ENCODE measurements at regions not wholly inside any gene's neighbourhood (a gene's known extent, or its start where the extent isn't known, plus 50 kb on each side); places are given as distances from the start of the nearest gene placed in this dataset.
"Not testable (repeated sequence)": the region's sequence is repeated elsewhere in the genome, so short reads cannot be mapped to it uniquely, and the experiment has no call there.

DNA sequence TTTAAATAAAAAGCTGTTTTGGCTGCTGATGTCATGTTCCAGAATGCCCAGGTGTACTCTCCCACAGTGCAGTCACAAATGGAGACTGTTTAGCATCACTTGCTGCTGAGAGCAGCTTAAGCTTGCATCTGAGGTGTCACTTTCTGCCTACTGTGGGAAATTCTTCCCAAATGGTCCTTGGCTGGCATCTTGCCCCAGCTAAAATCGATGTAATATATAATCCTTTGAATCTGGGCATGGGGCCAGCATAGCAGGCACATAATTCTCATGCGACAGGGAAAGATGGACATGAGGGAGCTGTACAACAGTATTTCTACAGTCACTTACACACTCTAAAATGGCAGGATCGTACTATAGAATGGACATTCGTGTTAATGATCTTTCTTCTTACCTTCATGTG is 144.3 kb downstream of the MACIR start:
- FAIRE-seq, result no peak

GRCh38 chr5:103397739-103398581 is 139.4 kb downstream of the MACIR start:
- no peak for DNase-seq (ENCODE audit: insufficient read length)
- no peak for FAIRE-seq
- TF ChIP-seq POLR2A (IDR thresholded peaks at IDR 0.05; ENCODE audit: low read depth, low read length) (no peak), TAF1 (IDR thresholded peaks at IDR 0.05; ENCODE audit: borderline replicate concordance, low read depth, low read length) (no peak), POLR2AphosphoS5 (IDR thresholded peaks at IDR 0.05; ENCODE audit: low read depth, low read length) (no peak)

More for the DNA sequence above, 144.3 kb downstream of the MACIR start:
- TF ChIP-seq POLR2AphosphoS5 (IDR thresholded peaks at IDR 0.05; ENCODE audit: low read depth, low read length) (no peak), TAF1 (IDR thresholded peaks at IDR 0.05; ENCODE audit: borderline replicate concordance, low read depth, low read length) (no peak), POLR2A (IDR thresholded peaks at IDR 0.05; ENCODE audit: low read depth, low read length) (no peak)
- DNase-seq (ENCODE audit: insufficient read length), result no peak

DNA sequence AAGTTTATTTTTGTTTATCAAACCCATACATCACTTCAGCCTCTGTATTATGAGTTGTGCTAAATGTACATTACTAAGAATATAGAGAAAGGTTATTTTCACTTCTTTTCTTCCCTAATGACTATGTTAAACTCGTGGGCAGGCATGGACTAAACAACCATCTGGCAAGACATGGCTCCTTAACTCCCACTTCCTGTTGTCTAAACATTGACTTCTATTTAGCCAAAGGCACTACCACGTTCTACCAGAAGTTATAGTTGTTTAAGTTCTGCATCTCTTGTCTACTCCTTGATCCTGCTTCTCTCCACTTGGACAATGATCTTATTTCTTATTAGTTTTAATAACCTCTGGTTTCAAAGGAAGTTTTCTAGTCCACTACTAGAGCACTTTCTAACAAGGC is 136.1 kb downstream of the MACIR start:
- FAIRE-seq (no peak), DNase-seq (ENCODE audit: insufficient read length) (no peak)
- TF ChIP-seq POLR2AphosphoS5 (IDR thresholded peaks at IDR 0.05; ENCODE audit: low read depth, low read length) (no peak), POLR2A (IDR thresholded peaks at IDR 0.05; ENCODE audit: low read depth, low read length) (no peak), TAF1 (IDR thresholded peaks at IDR 0.05; ENCODE audit: borderline replicate concordance, low read depth, low read length) (no peak)

DNA sequence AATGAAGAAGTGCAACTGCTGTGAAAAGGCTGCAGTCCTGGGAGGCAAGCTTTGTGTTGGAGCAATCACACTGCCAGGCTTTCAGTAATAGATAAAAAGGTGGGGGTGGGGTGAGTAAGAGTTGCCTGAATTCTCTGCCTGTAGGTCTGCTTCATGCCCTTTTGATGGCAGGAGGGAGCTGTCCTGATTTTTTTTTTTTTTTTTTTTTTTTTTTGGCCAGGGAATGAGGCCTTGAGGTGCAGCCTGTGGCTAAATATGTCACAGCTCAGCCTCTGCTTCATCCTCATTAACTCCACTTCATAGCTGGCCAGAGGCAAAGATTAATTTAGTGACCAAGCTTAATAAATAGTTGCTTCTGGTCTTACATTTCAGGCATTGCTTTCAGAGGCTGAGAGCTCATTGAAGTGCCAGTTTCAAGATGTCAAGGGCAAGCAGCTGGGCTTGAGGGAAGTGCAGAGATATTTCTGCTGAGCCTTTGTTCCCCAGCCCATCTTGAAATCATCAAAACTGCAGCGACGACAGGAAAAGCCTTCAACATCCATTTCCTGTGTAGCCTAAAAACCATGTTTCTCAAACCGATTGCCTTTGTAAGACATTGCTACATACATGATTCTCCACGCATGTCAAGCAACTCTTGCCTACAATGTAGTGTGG is 134.7 kb downstream of the MACIR start:
- TF ChIP-seq TAF1 (IDR thresholded peaks at IDR 0.05; ENCODE audit: borderline replicate concordance, low read depth, low read length) (no peak), POLR2AphosphoS5 (IDR thresholded peaks at IDR 0.05; ENCODE audit: low read depth, low read length) (no peak), POLR2A (IDR thresholded peaks at IDR 0.05; ENCODE audit: low read depth, low read length) (no peak)
- DNase-seq (ENCODE audit: insufficient read length), result no peak
- FAIRE-seq, result no peak

- no peak for DNase-seq (ENCODE audit: insufficient read length)
- no peak for FAIRE-seq
- no peak for TF ChIP-seq POLR2A (IDR thresholded peaks at IDR 0.05; ENCODE audit: low read depth, low read length)
- no peak for TF ChIP-seq TAF1 (IDR thresholded peaks at IDR 0.05; ENCODE audit: borderline replicate concordance, low read depth, low read length)
- no peak for TF ChIP-seq POLR2AphosphoS5 (IDR thresholded peaks at IDR 0.05; ENCODE audit: low read depth, low read length)
Observed at GRCh38 chr5:103391659-103392058, 133.1 kb downstream of the MACIR start.

DNA sequence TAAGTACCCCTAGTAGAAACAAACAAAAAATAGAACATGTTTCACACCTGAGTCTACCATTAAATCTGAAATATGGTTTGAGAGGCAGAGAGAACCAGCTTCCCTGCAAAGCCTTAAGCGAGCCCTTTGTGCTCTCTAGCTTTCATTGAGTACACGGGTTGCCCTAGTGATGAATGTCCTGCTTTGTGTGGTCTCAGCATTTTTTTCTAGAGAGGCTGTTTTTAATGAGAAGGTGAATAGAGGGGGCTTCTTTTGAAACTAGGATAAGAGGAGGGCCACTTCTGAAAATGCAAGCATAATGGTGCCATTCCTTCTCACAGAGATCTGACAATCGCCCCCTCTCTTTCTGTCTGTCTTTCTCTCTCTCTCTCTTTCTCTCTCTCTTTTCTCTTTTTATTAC is 131.3 kb downstream of the MACIR start:
- no peak for DNase-seq (ENCODE audit: insufficient read length)
- TF ChIP-seq TAF1 (IDR thresholded peaks at IDR 0.05; ENCODE audit: borderline replicate concordance, low read depth, low read length), result no peak
- no peak for TF ChIP-seq POLR2A (IDR thresholded peaks at IDR 0.05; ENCODE audit: low read depth, low read length)
- no peak for TF ChIP-seq POLR2AphosphoS5 (IDR thresholded peaks at IDR 0.05; ENCODE audit: low read depth, low read length)
- FAIRE-seq, result no peak

DNA sequence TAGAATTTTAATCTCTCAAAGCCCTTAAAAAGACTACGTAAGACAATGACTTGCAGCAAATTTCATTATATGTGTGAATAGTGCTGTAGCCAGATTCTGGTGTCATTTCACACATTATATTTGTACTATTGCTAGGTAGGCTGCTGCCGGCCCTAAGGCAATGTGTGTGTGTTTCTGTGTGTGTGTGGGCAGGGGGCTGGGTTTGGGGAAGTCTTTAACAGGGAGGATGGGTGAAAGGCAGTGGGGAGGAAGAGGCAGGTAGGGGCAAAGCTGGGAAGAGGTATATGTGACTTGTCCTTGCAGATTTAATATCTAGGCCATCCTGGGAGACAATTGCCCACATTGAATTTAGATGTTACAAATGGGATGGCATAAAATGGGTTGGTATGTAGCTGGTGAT is 130.8 kb downstream of the MACIR start:
- DNase-seq (ENCODE audit: insufficient read length), result no peak
- TF ChIP-seq POLR2A (IDR thresholded peaks at IDR 0.05; ENCODE audit: low read depth, low read length) (no peak), POLR2AphosphoS5 (IDR thresholded peaks at IDR 0.05; ENCODE audit: low read depth, low read length) (no peak), TAF1 (IDR thresholded peaks at IDR 0.05; ENCODE audit: borderline replicate concordance, low read depth, low read length) (no peak)
- FAIRE-seq, result no peak

GRCh38 chr5:103385722-103386121 is 127.2 kb downstream of the MACIR start:
- no peak for DNase-seq (ENCODE audit: insufficient read length)
- no peak for TF ChIP-seq TAF1 (IDR thresholded peaks at IDR 0.05; ENCODE audit: borderline replicate concordance, low read depth, low read length)
- no peak for TF ChIP-seq POLR2AphosphoS5 (IDR thresholded peaks at IDR 0.05; ENCODE audit: low read depth, low read length)
- TF ChIP-seq POLR2A (IDR thresholded peaks at IDR 0.05; ENCODE audit: low read depth, low read length), result no peak
- no peak for FAIRE-seq

DNA sequence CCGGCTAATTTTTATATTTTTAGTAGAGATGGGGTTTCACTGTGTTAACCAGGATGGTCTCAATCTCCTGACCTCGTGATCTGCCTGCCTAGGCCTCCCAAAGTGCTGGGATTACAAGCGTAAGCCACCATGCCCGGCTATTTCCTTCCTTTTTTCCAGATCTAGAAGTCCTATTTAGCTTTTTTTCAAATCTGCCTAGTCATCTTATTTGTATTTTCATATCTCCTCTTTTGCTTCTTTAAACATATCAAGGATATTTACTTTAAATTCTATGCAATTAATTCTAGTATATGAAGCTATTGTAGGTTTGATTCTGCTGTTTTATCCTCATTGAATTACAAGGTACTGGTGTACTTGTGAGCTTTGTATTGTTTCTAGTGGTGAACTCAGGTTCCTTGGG is 119.1 kb downstream of the MACIR start:
- DNase-seq (ENCODE audit: insufficient read length); FAIRE-seq: not testable (repeated sequence)

DNA sequence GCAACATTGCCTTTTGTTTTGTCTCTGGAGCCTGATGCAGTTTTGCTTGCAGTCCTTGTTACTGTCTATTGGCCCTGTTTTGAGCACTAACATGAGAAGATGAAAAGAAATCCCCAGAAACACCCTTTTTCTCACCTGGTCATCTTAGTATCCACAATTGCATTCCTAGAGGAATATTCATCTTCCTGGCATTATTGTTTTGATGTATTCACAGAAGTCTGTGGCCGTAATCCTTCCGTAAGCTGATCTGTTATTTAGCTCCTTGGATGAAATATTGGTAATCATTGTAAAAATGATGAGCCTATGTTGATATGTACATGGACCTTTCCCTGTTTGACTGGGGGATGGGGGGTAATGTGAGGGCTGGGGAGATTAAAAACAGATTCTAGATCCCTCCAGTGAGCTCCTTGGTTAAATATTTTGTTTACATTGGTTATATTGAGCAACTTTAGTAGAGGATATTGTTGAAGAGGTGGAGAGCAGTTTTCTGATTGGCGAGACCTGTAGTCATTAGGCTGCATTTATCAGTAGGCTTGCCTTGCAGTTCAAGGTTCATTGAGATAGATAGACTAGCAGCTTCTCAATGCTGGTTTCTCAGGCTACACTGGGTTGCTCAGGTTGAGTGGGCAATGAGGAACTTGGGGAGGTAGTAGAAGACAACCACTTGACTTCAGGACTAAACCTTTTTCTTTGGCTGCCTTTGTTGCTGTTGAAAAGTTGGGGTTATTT is 117.5 kb downstream of the MACIR start:
- DNase-seq (ENCODE audit: insufficient read length) (no peak), FAIRE-seq (peak; percentile 83)
- no peak for TF ChIP-seq TAF1 (IDR thresholded peaks at IDR 0.05; ENCODE audit: borderline replicate concordance, low read depth, low read length)
- no peak for TF ChIP-seq POLR2AphosphoS5 (IDR thresholded peaks at IDR 0.05; ENCODE audit: low read depth, low read length)
- no peak for TF ChIP-seq POLR2A (IDR thresholded peaks at IDR 0.05; ENCODE audit: low read depth, low read length)

DNA sequence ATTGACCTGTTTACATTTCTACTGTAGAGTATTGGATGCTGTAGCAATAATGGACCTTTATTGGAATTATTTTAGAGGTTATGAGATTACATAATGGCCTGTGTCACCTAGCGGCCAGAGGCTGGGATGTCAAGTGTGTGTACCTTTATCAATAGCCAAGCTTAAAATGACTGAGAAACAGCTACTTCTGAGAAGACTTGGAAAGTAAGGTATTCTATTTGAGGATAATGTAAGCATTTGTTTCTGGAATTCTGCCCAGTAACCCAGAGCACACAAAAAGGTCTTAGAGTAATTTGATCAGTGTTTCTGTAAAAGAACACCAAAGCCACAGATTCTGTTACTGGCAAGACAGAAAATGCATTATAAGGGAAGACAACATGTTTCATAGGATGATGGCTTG is 116.8 kb downstream of the MACIR start:
- no peak for FAIRE-seq
- TF ChIP-seq POLR2A (IDR thresholded peaks at IDR 0.05; ENCODE audit: low read depth, low read length), result no peak
- TF ChIP-seq POLR2AphosphoS5 (IDR thresholded peaks at IDR 0.05; ENCODE audit: low read depth, low read length), result no peak
- TF ChIP-seq TAF1 (IDR thresholded peaks at IDR 0.05; ENCODE audit: borderline replicate concordance, low read depth, low read length), result no peak

More for the DNA sequence above, 116.8 kb downstream of the MACIR start:
- DNase-seq (ENCODE audit: insufficient read length), result no peak

Data from GM12892 (cell line).